ENCODE measurements at regions not wholly inside any gene's neighbourhood (a gene's known extent, or its start where the extent isn't known, plus 50 kb on each side); places are given as distances from the start of the nearest gene placed in this dataset.

GRCh38 chr18:21933931-21934765, 193.6 kb downstream of the MIB1 start:
- no peak for TF ChIP-seq POLR2A (IDR thresholded peaks at IDR 0.05)
- no peak for TF ChIP-seq CTCF (IDR thresholded peaks at IDR 0.05)

Measured in upper lobe of left lung (tissue), 4 donors.